GM12878 (cell line): ENCODE measurements at regions not wholly inside any gene's neighbourhood (a gene's known extent, or its start where the extent isn't known, plus 50 kb on each side); places are given as distances from the start of the nearest gene placed in this dataset.

Experiments used
- ATAC-seq: fragments of 200-7000 bp; cut with Tn5 transposase; 3 replicates; pipeline ENCODE4 v1.9.1; 2020; ENCODE audit warnings: mild to moderate bottlenecking, moderate library complexity
- BruUV-seq: library from RNA; stranded (reverse); fragments of 400-500 nt; replicated peaks from 2 replicates; lab custom pipeline; 2021; lab: Mats Ljungman, UMichigan
- CTCF ChIA-PET: fragments of 300-600 bp; sonication (Branson Sonifier 250); formaldehyde crosslinking; extraction: SDS; loops from one replicate; lab custom pipeline; 2021; ENCODE audit warnings: inconsistent platforms; lab: Yijun Ruan, JAX
- POLR2A ChIA-PET: fragments of 350-600 bp; formaldehyde crosslinking; extraction: SDS; loops from one replicate; lab custom pipeline; 2021; ENCODE audit warnings: inconsistent platforms; lab: Charles Lee
- RAD21 ChIA-PET: fragments of 300-600 bp; sonication (Branson Sonifier 250); formaldehyde crosslinking; loops from one replicate; lab custom pipeline; 2023; ENCODE audit warnings: antibody characterized with exemption; ENCODE audit not compliant: unreplicated experiment; lab: Charles Lee
- SMC1A ChIA-PET: fragments of 300-600 bp; sonication (Branson Sonifier 250); formaldehyde crosslinking; loops from one replicate; lab custom pipeline; 2023; ENCODE audit not compliant: unreplicated experiment, uncharacterized antibody; lab: Charles Lee
- DNase-seq: peaks from one replicate; pipeline ENCODE4 v3.0.0-alpha.2; 2011; ENCODE audit warnings: low read depth, low spot score
- FAIRE-seq: peaks from 3 replicates; lab custom pipeline; 2011; peaks lifted over from hg19 to GRCh38; lab: Jason Lieb, UNC
- H2AFZ ChIP-seq: 2 replicates; pipeline ENCODE4 v1.6.0; 2011; ENCODE audit warnings: low read depth, low read length, control low read depth; ENCODE audit not compliant: control insufficient read depth
- H3K27ac ChIP-seq: 2 replicates; pipeline ENCODE4 v1.5.1; 2011; ENCODE audit warnings: control low read depth; ENCODE audit not compliant: control insufficient read depth, insufficient read depth
- H3K27me3 ChIP-seq, 2 experiments: replicated peaks in 1 of 2; 2 replicates each; pipeline versions ENCODE4 v1.6.0 to v1.6.1; 2011; ENCODE audit warnings: low read length in 1 of 2; ENCODE audit not compliant: control insufficient read depth in 2 of 2, insufficient read depth in 2 of 2
- H3K36me3 ChIP-seq, 2 experiments: 2 replicates each; pipeline ENCODE4 v1.5.1; 2011; ENCODE audit warnings: low read length in 1 of 2; ENCODE audit not compliant: control insufficient read depth in 2 of 2, insufficient read depth in 2 of 2
- H3K4me1 ChIP-seq: 2 replicates; pipeline ENCODE4 v1.6.1; 2011; ENCODE audit warnings: mild to moderate bottlenecking, low read length, moderate library complexity, mixed read lengths; ENCODE audit not compliant: control insufficient read depth, insufficient read depth
- H3K4me2 ChIP-seq: 2 replicates; pipeline ENCODE4 v1.6.0; 2011; ENCODE audit warnings: control low read depth; ENCODE audit not compliant: control insufficient read depth, insufficient read depth
- H3K4me3 ChIP-seq: fragments of 200-600 bp; sonication (generic); 2 replicates; pipeline ENCODE4 v1.5.1; 2016
- H3K79me2 ChIP-seq: 2 replicates; pipeline ENCODE4 v1.6.0; 2011; ENCODE audit warnings: low read length; ENCODE audit not compliant: control insufficient read depth, insufficient read depth
- H3K9ac ChIP-seq: 2 replicates; pipeline ENCODE4 v1.8.0; 2011; ENCODE audit warnings: low read length, control low read depth, mixed read lengths; ENCODE audit not compliant: control insufficient read depth, insufficient read depth
- H3K9me3 ChIP-seq: replicated peaks from 3 replicates; pipeline ENCODE4 v1.5.1; 2011; ENCODE audit warnings: mild to moderate bottlenecking, low read length; ENCODE audit not compliant: control insufficient read depth, insufficient read depth
- H4K20me1 ChIP-seq: 2 replicates; pipeline ENCODE4 v1.6.0; 2011; ENCODE audit not compliant: control insufficient read depth, insufficient read depth
- CREM ChIP-seq: IDR thresholded peaks from 2 replicates; pipeline ENCODE4 v1.6.1; 2014; ENCODE audit warnings: antibody characterized with exemption, low read depth
- ELK1 ChIP-seq: IDR thresholded peaks from 2 replicates; pipeline ENCODE4 v1.6.1; 2012; ENCODE audit warnings: low read depth, low read length, improper control_type of control experiment
- FOS ChIP-seq: IDR thresholded peaks from 3 replicates; pipeline ENCODE4 v1.6.1; 2011; ENCODE audit warnings: borderline replicate concordance; ENCODE audit not compliant: insufficient read length; ENCODE audit errors: extremely low read depth
- HCFC1 ChIP-seq: fragments of 150-350 bp; IDR thresholded peaks from 2 replicates; pipeline ENCODE4 v1.6.1; 2014; ENCODE audit warnings: low read length
- IRF4 ChIP-seq: IDR thresholded peaks from 2 replicates; pipeline ENCODE4 v1.6.1; 2011; ENCODE audit warnings: low read depth, low read length
- SMAD5 ChIP-seq: IDR thresholded peaks from 2 replicates; pipeline ENCODE4 v1.6.1; 2016; ENCODE audit warnings: antibody characterized with exemption, low read depth
- SREBF2 ChIP-seq: IDR thresholded peaks from 2 replicates; pipeline ENCODE4 v1.6.1; 2012; ENCODE audit warnings: mild to moderate bottlenecking, low read length
- TCF3 ChIP-seq: IDR thresholded peaks from 2 replicates; pipeline ENCODE4 v1.6.1; 2012; ENCODE audit warnings: low read depth, mild to moderate bottlenecking, low read length, borderline replicate concordance; ENCODE audit not compliant: insufficient read depth
- ZNF24 ChIP-seq: fragments of 450-650 bp; IDR thresholded peaks from 2 replicates; pipeline ENCODE4 v1.6.1; 2017; ENCODE audit warnings: antibody characterized with exemption, mild to moderate bottlenecking
- WGBS: methylation state at CpG from one replicate; pipeline ENCODE4 v1.1.6; 2016; ENCODE audit warnings: low lambda C conversion rate; ENCODE audit not compliant: insufficient replicate concordance, insufficient coverage; ENCODE audit errors: missing lambda C conversion rate; 5-methylcytosine and 5-hydroxymethylcytosine counted together
- in situ Hi-C: fragments of 300-500 bp; cut with MboI; formaldehyde crosslinking; loops from 9 replicates; pipeline ENCODE4 v1.14.3; 2018; ENCODE audit warnings: mixed read lengths
- intact Hi-C: fragments of 100-400 bp; cut with micrococcal nuclease; formaldehyde crosslinking; loops from one replicate; pipeline ENCODE4 v1.14.2; 2022; ENCODE audit not compliant: unreplicated experiment

- WGBS: 56% methylated on average over 4 of the region's 4 CpGs
- no peak overlapping the region for H3K4me3 ChIP-seq
- RAD21 ChIA-PET: interaction anchor here (0.7 to 2.0 kb wide), 4 partner anchors 11 to 154 kb away, joined by 3 to 9 read pairs (median 4); no protein-coding TSS in a partner anchor
- no peaks in the 10 kb centered on the region for H3K36me3 ChIP-seq
- H3K9me3 ChIP-seq: no peaks in the 10 kb centered on the region
- BruUV-seq: no TSS peak
- H3K27me3 ChIP-seq: no peaks in the 10 kb centered on the region
- no peaks in the 10 kb centered on the region for H4K20me1 ChIP-seq
- TF ChIP-seq IRF4: no peak
- no peak for TF ChIP-seq ELK1
- in situ Hi-C loops (no loop called here), intact Hi-C loops (no loop called here)
- H2AFZ ChIP-seq: no peak overlapping the region
- H3K9ac ChIP-seq: no peak overlapping the region
- CTCF ChIA-PET: interaction anchor here (1.1 to 5.8 kb wide), 5 partner anchors 8 to 484 kb away, joined by 3 to 56 read pairs (median 5); no protein-coding TSS in a partner anchor
- POLR2A ChIA-PET: interaction anchor here (0.5 to 1.0 kb wide), 3 partner anchors 10 to 150 kb away, joined by 3 to 4 read pairs (median 3); no protein-coding TSS in a partner anchor
- H3K27ac ChIP-seq: no peak overlapping the region
- no peak for FAIRE-seq
- DNase-seq: no peak
- SMC1A ChIA-PET: interaction anchor here (0.6 to 10.0 kb wide), 6 partner anchors 7 to 538 kb away, joined by 3 to 88 read pairs (median 4); no protein-coding TSS in a partner anchor
- no peak overlapping the region for H3K4me2 ChIP-seq
- H3K4me1 ChIP-seq: peaks cover 3% of the 10 kb centered on the region; the same call in 1 of the 2 replicates
- no peak for ATAC-seq
- no peaks in the 10 kb centered on the region for H3K79me2 ChIP-seq
Measured at GRCh38 chr2:176664478-176664877, 395.2 kb downstream of the MTX2 start.

- WGBS: 95% methylated on average over 1 of the region's 1 CpG
- H3K9me3 ChIP-seq: no peaks in the 10 kb centered on the region
- ChIA-PET CTCF (interaction anchor here (1.1 to 5.8 kb wide), 5 partner anchors 9 to 483 kb away, joined by 3 to 56 read pairs (median 5); no protein-coding TSS in a partner anchor), POLR2A (interaction anchor here (1.0 kb wide), 1 partner anchor 149 kb away, joined by 3 read pairs; no protein-coding TSS in a partner anchor), RAD21 (interaction anchor here (1.4 to 2.0 kb wide), 3 partner anchors 11 to 153 kb away, joined by 3 to 9 read pairs (median 6); no protein-coding TSS in a partner anchor), SMC1A (interaction anchor here (0.6 to 10.0 kb wide), 5 partner anchors 12 to 538 kb away, joined by 3 to 88 read pairs (median 4); no protein-coding TSS in a partner anchor)
- FAIRE-seq: no peak
- no peak overlapping the region for H3K27ac ChIP-seq
- H3K4me1 ChIP-seq: peaks cover 4% of the 10 kb centered on the region; the same call in 1 of the 2 replicates
- TF ChIP-seq ZNF24: no peak
- no peak for TF ChIP-seq FOS
- no peak for TF ChIP-seq SMAD5
- TF ChIP-seq CREM: no peak
- no peak for TF ChIP-seq TCF3
- no peak for TF ChIP-seq HCFC1
- TF ChIP-seq SREBF2: no peak
- H4K20me1 ChIP-seq: no peaks in the 10 kb centered on the region
- no peaks in the 10 kb centered on the region for H3K27me3 ChIP-seq
- in situ Hi-C loops: loop anchor here (5.0 kb wide), 1 partner anchor 487 kb away; no protein-coding TSS in a partner anchor
- no peak for ATAC-seq
- H3K79me2 ChIP-seq: no peaks in the 10 kb centered on the region
- no peak overlapping the region for H3K9ac ChIP-seq
- DNase-seq: no peak
- H2AFZ ChIP-seq: no peak overlapping the region
- intact Hi-C loops: no loop called here
- no TSS peak for BruUV-seq
- H3K4me3 ChIP-seq: no peak overlapping the region
- no peaks in the 10 kb centered on the region for H3K36me3 ChIP-seq
- H3K4me2 ChIP-seq: no peak overlapping the region
Measured at GRCh38 chr2:176665086-176665485, 395.8 kb downstream of the MTX2 start.
